ACC112 (cell line): ENCODE measurements at regions not wholly inside any gene's neighbourhood (a gene's known extent, or its start where the extent isn't known, plus 50 kb on each side); places are given as distances from the start of the nearest gene placed in this dataset.

ENCODE experiments used
- H2AFZ ChIP-seq: fragments of 200-600 bp; sonication (generic); one replicate; pipeline ENCODE4 v1.6.0; 2017; ENCODE audit warnings: antibody characterized with exemption, low read length; ENCODE audit not compliant: unreplicated experiment
- H3K27ac ChIP-seq: fragments of 200-600 bp; sonication (generic); 2 replicates; pipeline ENCODE4 v1.5.1; 2014; ENCODE audit warnings: low read depth, mild to moderate bottlenecking, antibody characterized with exemption, low read length, moderate library complexity
- H3K27me3 ChIP-seq: fragments of 200-600 bp; sonication (generic); 2 replicates; pipeline ENCODE4 v1.6.1; 2014; ENCODE audit warnings: mild to moderate bottlenecking, antibody characterized with exemption, low read length, moderate library complexity, mixed read lengths; ENCODE audit not compliant: insufficient read depth
- H3K36me3 ChIP-seq: fragments of 200-600 bp; sonication (generic); 2 replicates; pipeline ENCODE4 v1.6.1; 2016; ENCODE audit warnings: mild to moderate bottlenecking, antibody characterized with exemption, low read length, moderate library complexity, mixed read lengths; ENCODE audit not compliant: insufficient read depth
- H3K4me1 ChIP-seq: fragments of 200-600 bp; sonication (generic); one replicate; pipeline ENCODE4 v1.6.1; 2016; ENCODE audit warnings: low read length, mixed read lengths; ENCODE audit not compliant: insufficient read depth, unreplicated experiment, control insufficient read depth
- H3K4me3 ChIP-seq: fragments of 200-600 bp; sonication (generic); 2 replicates; pipeline ENCODE4 v1.5.1; 2014; ENCODE audit warnings: mild to moderate bottlenecking, low read depth, low read length
- H3K79me2 ChIP-seq: fragments of 200-600 bp; sonication (generic); one replicate; pipeline ENCODE4 v1.6.0; 2016; ENCODE audit warnings: low read length; ENCODE audit not compliant: control insufficient read depth, unreplicated experiment, insufficient read depth

GRCh38 chr1:37128091-37128490 is 93.8 kb upstream of the GRIK3 start:
- Histone ChIP-seq H3K36me3 (no peaks in the 10 kb centered on the region), H3K4me3 (no peak overlapping the region), H3K27ac (no peak overlapping the region), H3K79me2 (no peaks in the 10 kb centered on the region), H2AFZ (no peak overlapping the region), H3K27me3 (no peaks in the 10 kb centered on the region), H3K4me1 (no peaks in the 10 kb centered on the region)

- Histone ChIP-seq H3K79me2 (no peaks in the 10 kb centered on the region), H3K27ac (no peak overlapping the region), H3K36me3 (no peaks in the 10 kb centered on the region), H3K27me3 (no peaks in the 10 kb centered on the region), H2AFZ (no peak overlapping the region), H3K4me1 (no peaks in the 10 kb centered on the region), H3K4me3 (no peak overlapping the region)
These were observed 96.1 kb upstream of the GRIK3 start for GRCh38 chr1:37130221-37130948.

- H2AFZ ChIP-seq: no peak overlapping the region
- no peaks in the 10 kb centered on the region for H3K79me2 ChIP-seq
- no peaks in the 10 kb centered on the region for H3K27me3 ChIP-seq
- H3K36me3 ChIP-seq: no peaks in the 10 kb centered on the region
- no peak overlapping the region for H3K27ac ChIP-seq
- no peaks in the 10 kb centered on the region for H3K4me1 ChIP-seq
- H3K4me3 ChIP-seq: no peak overlapping the region
These were observed 97.0 kb upstream of the GRIK3 start for GRCh38 chr1:37131281-37131680.

GRCh38 chr1:37133276-37134145 is 99.2 kb upstream of the GRIK3 start:
- Histone ChIP-seq H3K27ac (no peak overlapping the region), H3K4me3 (no peak overlapping the region), H3K4me1 (no peaks in the 10 kb centered on the region), H2AFZ (no peak overlapping the region), H3K36me3 (no peaks in the 10 kb centered on the region), H3K27me3 (no peaks in the 10 kb centered on the region), H3K79me2 (no peaks in the 10 kb centered on the region)

GRCh38 chr1:37134599-37134998 is 100.3 kb upstream of the GRIK3 start:
- Histone ChIP-seq H3K4me1 (no peaks in the 10 kb centered on the region), H3K79me2 (no peaks in the 10 kb centered on the region), H3K27me3 (no peaks in the 10 kb centered on the region), H3K4me3 (no peak overlapping the region), H3K27ac (no peak overlapping the region), H3K36me3 (no peaks in the 10 kb centered on the region), H2AFZ (no peak overlapping the region)

GRCh38 chr1:37135032-37135431 is 100.7 kb upstream of the GRIK3 start:
- no peak overlapping the region for H2AFZ ChIP-seq

GRCh38 chr1:37137014-37137413 is 102.7 kb upstream of the GRIK3 start:
- Histone ChIP-seq H2AFZ (no peak overlapping the region), H3K4me3 (no peak overlapping the region), H3K4me1 (no peaks in the 10 kb centered on the region), H3K27me3 (no peaks in the 10 kb centered on the region), H3K79me2 (no peaks in the 10 kb centered on the region), H3K27ac (no peak overlapping the region), H3K36me3 (no peaks in the 10 kb centered on the region)

More at GRCh38 chr1:37135032-37135431, 100.7 kb upstream of the GRIK3 start:
- Histone ChIP-seq H3K27me3 (no peaks in the 10 kb centered on the region), H3K27ac (no peak overlapping the region), H3K4me3 (no peak overlapping the region), H3K79me2 (no peaks in the 10 kb centered on the region), H3K36me3 (no peaks in the 10 kb centered on the region), H3K4me1 (no peaks in the 10 kb centered on the region)

- Histone ChIP-seq H3K27ac (no peak overlapping the region), H3K4me1 (no peaks in the 10 kb centered on the region), H3K36me3 (no peaks in the 10 kb centered on the region), H3K79me2 (no peaks in the 10 kb centered on the region), H2AFZ (no peak overlapping the region), H3K4me3 (no peak overlapping the region), H3K27me3 (no peaks in the 10 kb centered on the region)
These were observed 103.3 kb upstream of the GRIK3 start for GRCh38 chr1:37137601-37138000.

- Histone ChIP-seq H3K36me3 (no peaks in the 10 kb centered on the region), H2AFZ (no peak overlapping the region), H3K27me3 (no peaks in the 10 kb centered on the region), H3K27ac (no peak overlapping the region), H3K79me2 (no peaks in the 10 kb centered on the region), H3K4me1 (no peaks in the 10 kb centered on the region), H3K4me3 (no peak overlapping the region)
These were observed 109.5 kb upstream of the GRIK3 start for GRCh38 chr1:37143800-37144199.

GRCh38 chr1:37146071-37146470 is 111.8 kb upstream of the GRIK3 start:
- H3K79me2 ChIP-seq: no peaks in the 10 kb centered on the region
- H3K36me3 ChIP-seq: no peaks in the 10 kb centered on the region
- no peaks in the 10 kb centered on the region for H3K4me1 ChIP-seq
- no peak overlapping the region for H2AFZ ChIP-seq
- H3K4me3 ChIP-seq: no peak overlapping the region
- H3K27ac ChIP-seq: no peak overlapping the region
- no peaks in the 10 kb centered on the region for H3K27me3 ChIP-seq

GRCh38 chr1:37147392-37147831 is 113.1 kb upstream of the GRIK3 start:
- Histone ChIP-seq H3K27me3 (no peaks in the 10 kb centered on the region), H3K79me2 (no peaks in the 10 kb centered on the region), H3K27ac (no peak overlapping the region), H3K36me3 (no peaks in the 10 kb centered on the region), H2AFZ (no peak overlapping the region), H3K4me1 (no peaks in the 10 kb centered on the region), H3K4me3 (no peak overlapping the region)
